ENCODE measurements at regions not wholly inside any gene's neighbourhood (a gene's known extent, or its start where the extent isn't known, plus 50 kb on each side); places are given as distances from the start of the nearest gene placed in this dataset.
"Not testable (repeated sequence)": the region's sequence is repeated elsewhere in the genome, so short reads cannot be mapped to it uniquely, and the experiment has no call there.

DNA sequence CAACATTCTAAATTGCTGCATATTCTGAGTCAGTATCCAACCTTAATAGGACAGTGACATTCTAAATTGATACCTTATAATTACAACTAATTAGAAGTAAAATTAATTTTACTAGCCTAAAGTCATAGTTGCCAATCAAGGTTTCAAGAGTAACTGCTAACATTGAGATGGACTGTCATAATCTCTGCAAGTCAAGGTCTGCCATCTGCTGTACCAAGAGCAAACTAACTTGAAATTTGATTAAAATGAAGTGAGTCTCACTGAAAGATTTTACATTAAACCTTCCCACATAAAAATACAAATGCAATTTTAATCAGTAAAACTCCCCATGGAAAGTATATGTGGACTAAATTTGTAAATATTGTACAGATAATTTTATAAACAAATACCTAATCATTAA, 235.3 kb downstream of the PRDM9 start:
- H3K27me3 Mint-ChIP-seq = no peaks in the 10 kb centered on the region
- H3K4me1 Mint-ChIP-seq = no peaks in the 10 kb centered on the region
- H3K36me3 Mint-ChIP-seq = no peaks in the 10 kb centered on the region
- Histone ChIP-seq H3K27ac (ENCODE audit: low read length) (no peak overlapping the region), H3K9me3 (peaks cover 2% of the 10 kb centered on the region), H3K36me3 (ENCODE audit: control insufficient read depth in 2 of 2, extremely low read depth in 1 of 2, insufficient read depth in 1 of 2, low read length in 1 of 2) (no peaks in the 10 kb centered on the region), H3K4me3 (ENCODE audit: control insufficient read depth in 1 of 2, extremely low read depth in 1 of 2, low read length in 1 of 2) (no peak overlapping the region), H3K27me3 (replicated peaks in 1 of 2; ENCODE audit: control insufficient read depth in 2 of 2, extremely low read depth in 1 of 2, insufficient read depth in 2 of 2, low read length in 1 of 2) (no peaks in the 10 kb centered on the region), H3K4me1 (ENCODE audit: control insufficient read depth in 1 of 2, extremely low read depth in 1 of 2, insufficient read depth in 2 of 2, low read length in 2 of 2) (no peaks in the 10 kb centered on the region)
- H3K9me3 Mint-ChIP-seq = no peaks in the 10 kb centered on the region
- H3K27ac Mint-ChIP-seq = no peak overlapping the region
- no peak overlapping the region for H3K4me3 Mint-ChIP-seq
- ChIA-PET CTCF (no interaction called here), POLR2A (no interaction called here)
- no peak for ATAC-seq (replicated peaks in 1 of 4)
- no peak for DNase-seq

GRCh38 chr5:23755906-23756305, 248.5 kb downstream of the PRDM9 start:
- H3K36me3 ChIP-seq (ENCODE audit: control insufficient read depth in 2 of 2, extremely low read depth in 1 of 2, insufficient read depth in 1 of 2, low read length in 1 of 2) = no peaks in the 10 kb centered on the region
- ChIA-PET CTCF (no interaction called here), POLR2A (no interaction called here)
- ATAC-seq (replicated peaks in 1 of 4) = no peak
- H3K9me3 ChIP-seq = no peaks in the 10 kb centered on the region
- H3K27ac ChIP-seq (ENCODE audit: low read length) = no peak overlapping the region
- Mint-ChIP-seq H3K27ac (no peak overlapping the region), H3K4me3 (no peak overlapping the region), H3K27me3 (no peaks in the 10 kb centered on the region), H3K36me3 (no peaks in the 10 kb centered on the region), H3K9me3 (peaks cover 4 to 18% (median 15%) of the 10 kb centered on the region in 3 donors), H3K4me1 (no peaks in the 10 kb centered on the region)
- H3K4me1 ChIP-seq (ENCODE audit: control insufficient read depth in 1 of 2, extremely low read depth in 1 of 2, insufficient read depth in 2 of 2, low read length in 2 of 2) = no peaks in the 10 kb centered on the region
- no peak for DNase-seq
- H3K27me3 ChIP-seq (replicated peaks in 1 of 2; ENCODE audit: control insufficient read depth in 2 of 2, extremely low read depth in 1 of 2, insufficient read depth in 2 of 2, low read length in 1 of 2) = no peaks in the 10 kb centered on the region
- no peak overlapping the region for H3K4me3 ChIP-seq (ENCODE audit: control insufficient read depth in 1 of 2, extremely low read depth in 1 of 2, low read length in 1 of 2)

DNA sequence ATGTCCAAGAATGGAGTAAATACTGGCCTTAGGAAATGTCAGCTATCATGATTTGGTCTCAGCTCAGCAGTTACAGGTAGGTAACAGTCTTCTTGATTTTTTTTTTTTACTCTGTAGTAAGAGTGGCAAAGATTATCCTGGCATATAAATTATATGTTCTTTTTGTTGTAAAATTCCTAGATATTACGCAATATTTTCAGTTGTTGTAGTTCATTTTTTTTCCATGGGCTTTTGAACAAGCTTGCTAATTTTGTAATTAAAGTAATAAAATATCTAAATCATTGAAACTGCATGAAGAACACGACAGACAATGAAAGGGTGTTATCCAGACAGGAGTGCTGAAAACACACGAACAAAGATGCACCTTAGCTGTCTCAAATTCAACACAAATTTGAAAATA, 249.4 kb downstream of the PRDM9 start:
- H3K36me3 ChIP-seq (ENCODE audit: control insufficient read depth in 2 of 2, extremely low read depth in 1 of 2, insufficient read depth in 1 of 2, low read length in 1 of 2) = no peaks in the 10 kb centered on the region
- H3K4me3 ChIP-seq (ENCODE audit: control insufficient read depth in 1 of 2, extremely low read depth in 1 of 2, low read length in 1 of 2) = no peak overlapping the region
- ChIA-PET POLR2A (no interaction called here), CTCF (no interaction called here)
- Mint-ChIP-seq H3K4me1 (no peaks in the 10 kb centered on the region), H3K36me3 (no peaks in the 10 kb centered on the region), H3K27me3 (no peaks in the 10 kb centered on the region), H3K4me3 (no peak overlapping the region), H3K27ac (no peak overlapping the region), H3K9me3 (peaks cover 0 to 16% (median 10%) of the 10 kb centered on the region in 3 donors)
- 39% methylated on average over 2 of the region's 3 CpGs for WGBS (ENCODE audit: insufficient coverage)
- H3K4me1 ChIP-seq (ENCODE audit: control insufficient read depth in 1 of 2, extremely low read depth in 1 of 2, insufficient read depth in 2 of 2, low read length in 2 of 2) = no peaks in the 10 kb centered on the region
- H3K27me3 ChIP-seq (replicated peaks in 1 of 2; ENCODE audit: control insufficient read depth in 2 of 2, extremely low read depth in 1 of 2, insufficient read depth in 2 of 2, low read length in 1 of 2) = no peaks in the 10 kb centered on the region
- H3K27ac ChIP-seq (ENCODE audit: low read length) = no peak overlapping the region
- no peaks in the 10 kb centered on the region for H3K9me3 ChIP-seq
- ATAC-seq (replicated peaks in 1 of 4) (no peak), DNase-seq (no peak)

GRCh38 chr5:23763170-23763569, 255.8 kb downstream of the PRDM9 start:
- Mint-ChIP-seq H3K4me3 (no peak overlapping the region), H3K9me3 (peaks cover 0 to 14% (median 9%) of the 10 kb centered on the region in 3 donors), H3K36me3 (no peaks in the 10 kb centered on the region), H3K27ac (no peak overlapping the region), H3K27me3 (no peaks in the 10 kb centered on the region), H3K4me1 (no peaks in the 10 kb centered on the region)
- POLR2A ChIA-PET = no interaction called here
- ATAC-seq (replicated peaks in 1 of 4) (no peak), DNase-seq (no peak)
- WGBS (ENCODE audit: insufficient coverage) = 80% methylated on average over 1 of the region's 1 CpG
- Histone ChIP-seq H3K36me3 (ENCODE audit: control insufficient read depth in 2 of 2, extremely low read depth in 1 of 2, insufficient read depth in 1 of 2, low read length in 1 of 2) (no peaks in the 10 kb centered on the region), H3K9me3 (no peaks in the 10 kb centered on the region), H3K4me3 (ENCODE audit: control insufficient read depth in 1 of 2, extremely low read depth in 1 of 2, low read length in 1 of 2) (no peak overlapping the region), H3K27me3 (replicated peaks in 1 of 2; ENCODE audit: control insufficient read depth in 2 of 2, extremely low read depth in 1 of 2, insufficient read depth in 2 of 2, low read length in 1 of 2) (no peaks in the 10 kb centered on the region), H3K27ac (ENCODE audit: low read length) (no peak overlapping the region), H3K4me1 (ENCODE audit: control insufficient read depth in 1 of 2, extremely low read depth in 1 of 2, insufficient read depth in 2 of 2, low read length in 2 of 2) (no peaks in the 10 kb centered on the region)
- CTCF ChIA-PET = no interaction called here

DNA sequence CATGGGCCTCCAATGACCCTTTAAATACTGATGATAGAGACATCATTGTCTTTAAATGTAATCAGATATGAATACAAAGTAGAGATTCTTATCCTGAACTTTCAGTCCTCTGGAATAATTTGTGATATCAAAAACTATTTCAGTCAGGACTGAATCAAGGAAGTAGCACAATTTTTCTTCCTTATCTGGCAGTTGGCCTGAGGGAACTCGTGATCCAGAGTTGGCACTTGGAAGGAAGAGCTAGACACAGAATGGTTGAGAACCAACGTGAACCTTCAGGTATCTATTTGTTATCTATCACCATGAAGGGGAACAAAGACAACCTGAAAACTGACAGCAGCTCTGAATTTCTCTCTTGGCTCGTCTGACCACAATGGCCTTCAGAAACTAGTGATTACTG, 269.3 kb downstream of the PRDM9 start:
- ChIA-PET POLR2A (no interaction called here), CTCF (no interaction called here)
- no peaks in the 10 kb centered on the region for H3K4me1 ChIP-seq (ENCODE audit: control insufficient read depth in 1 of 2, extremely low read depth in 1 of 2, insufficient read depth in 2 of 2, low read length in 2 of 2)
- Mint-ChIP-seq H3K9me3 (peaks cover 7 to 39% (median 12%) of the 10 kb centered on the region in 3 donors), H3K36me3 (no peaks in the 10 kb centered on the region), H3K4me1 (no peaks in the 10 kb centered on the region), H3K27ac (no peak overlapping the region), H3K4me3 (no peak overlapping the region), H3K27me3 (no peaks in the 10 kb centered on the region)
- ATAC-seq (replicated peaks in 1 of 4) (no peak), DNase-seq (no peak)
- no peaks in the 10 kb centered on the region for H3K27me3 ChIP-seq (replicated peaks in 1 of 2; ENCODE audit: control insufficient read depth in 2 of 2, extremely low read depth in 1 of 2, insufficient read depth in 2 of 2, low read length in 1 of 2)
- no peaks in the 10 kb centered on the region for H3K36me3 ChIP-seq (ENCODE audit: control insufficient read depth in 2 of 2, extremely low read depth in 1 of 2, insufficient read depth in 1 of 2, low read length in 1 of 2)
- H3K4me3 ChIP-seq (ENCODE audit: control insufficient read depth in 1 of 2, extremely low read depth in 1 of 2, low read length in 1 of 2) = no peak overlapping the region
- H3K9me3 ChIP-seq = no peaks in the 10 kb centered on the region
- H3K27ac ChIP-seq (ENCODE audit: low read length) = no peak overlapping the region
- WGBS (ENCODE audit: insufficient coverage) = 36% methylated on average over 3 of the region's 3 CpGs

- H3K4me3 ChIP-seq (ENCODE audit: control insufficient read depth in 1 of 2, extremely low read depth in 1 of 2, low read length in 1 of 2); POLR2A ChIA-PET; H3K27me3 Mint-ChIP-seq; H3K27ac ChIP-seq (ENCODE audit: low read length); H3K27ac Mint-ChIP-seq; H3K27me3 ChIP-seq (replicated peaks in 1 of 2; ENCODE audit: control insufficient read depth in 2 of 2, extremely low read depth in 1 of 2, insufficient read depth in 2 of 2, low read length in 1 of 2); ATAC-seq (replicated peaks in 1 of 4); H3K4me1 ChIP-seq (ENCODE audit: control insufficient read depth in 1 of 2, extremely low read depth in 1 of 2, insufficient read depth in 2 of 2, low read length in 2 of 2); H3K9me3 ChIP-seq; DNase-seq; H3K36me3 Mint-ChIP-seq; CTCF ChIA-PET; H3K4me1 Mint-ChIP-seq; H3K4me3 Mint-ChIP-seq; H3K36me3 ChIP-seq (ENCODE audit: control insufficient read depth in 2 of 2, extremely low read depth in 1 of 2, insufficient read depth in 1 of 2, low read length in 1 of 2): not testable (repeated sequence)
- H3K9me3 Mint-ChIP-seq = peaks cover 14 to 19% (median 14%) of the 10 kb centered on the region in 3 donors
- WGBS (ENCODE audit: insufficient coverage) = 87% methylated on average over 4 of the region's 4 CpGs
These were observed 292.9 kb downstream of the PRDM9 start for GRCh38 chr5:23800307-23800706.

DNA sequence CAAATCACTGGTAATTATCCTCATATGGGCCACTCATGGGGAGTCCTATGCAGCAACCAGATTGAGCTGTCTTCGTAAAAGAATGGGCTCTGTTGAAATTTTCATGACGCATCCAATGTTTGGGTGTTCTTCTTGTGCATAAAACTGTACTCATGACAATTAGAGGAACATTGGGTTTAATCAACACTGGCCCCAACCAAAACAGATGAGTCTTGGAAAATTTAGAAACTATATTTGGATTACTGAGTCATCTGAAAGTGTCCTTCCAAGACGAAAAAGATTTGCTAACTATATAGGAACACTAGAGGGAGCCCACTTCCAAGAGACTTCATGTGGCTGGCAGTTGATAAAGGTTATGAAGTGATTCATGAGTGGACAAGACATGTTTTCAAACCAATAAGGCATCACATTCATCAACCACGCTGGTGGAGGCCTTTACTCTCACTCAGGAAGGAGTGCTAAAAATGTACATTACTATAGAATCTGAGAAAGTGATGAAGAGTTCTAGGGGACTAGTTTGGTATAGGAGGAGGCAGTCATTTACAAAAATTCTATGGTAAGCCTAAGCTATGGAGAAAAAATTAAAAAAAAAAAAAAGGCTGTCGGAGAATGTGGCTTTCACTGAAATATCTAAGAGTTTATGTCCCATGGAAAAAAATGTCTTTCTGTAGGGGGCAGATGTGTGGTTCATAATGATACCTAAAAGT, 313.5 kb downstream of the PRDM9 start:
- H3K9me3 Mint-ChIP-seq = peaks cover 0 to 19% (median 12%) of the 10 kb centered on the region in 3 donors
- Histone ChIP-seq H3K36me3 (ENCODE audit: control insufficient read depth in 2 of 2, extremely low read depth in 1 of 2, insufficient read depth in 1 of 2, low read length in 1 of 2) (no peaks in the 10 kb centered on the region), H3K27ac (ENCODE audit: low read length) (no peak overlapping the region), H3K27me3 (replicated peaks in 1 of 2; ENCODE audit: control insufficient read depth in 2 of 2, extremely low read depth in 1 of 2, insufficient read depth in 2 of 2, low read length in 1 of 2) (no peaks in the 10 kb centered on the region), H3K4me3 (ENCODE audit: control insufficient read depth in 1 of 2, extremely low read depth in 1 of 2, low read length in 1 of 2) (no peak overlapping the region), H3K4me1 (ENCODE audit: control insufficient read depth in 1 of 2, extremely low read depth in 1 of 2, insufficient read depth in 2 of 2, low read length in 2 of 2) (no peaks in the 10 kb centered on the region), H3K9me3 (no peaks in the 10 kb centered on the region)
- no peaks in the 10 kb centered on the region for H3K36me3 Mint-ChIP-seq
- no peak overlapping the region for H3K4me3 Mint-ChIP-seq
- peak in 1 of 35 experiments; percentile 9 for DNase-seq
- ATAC-seq (replicated peaks in 1 of 4) = no peak
- no peak overlapping the region for H3K27ac Mint-ChIP-seq
- WGBS (ENCODE audit: insufficient coverage) = no CpG with 5 or more reads among the region's 5 CpGs
- ChIA-PET CTCF (interaction anchor here in 1 of 2 donors (0.6 kb wide), 1 partner anchor 17 kb away, joined by 4 read pairs; no protein-coding TSS in a partner anchor), POLR2A (no interaction called here)
- H3K27me3 Mint-ChIP-seq = no peaks in the 10 kb centered on the region
- no peaks in the 10 kb centered on the region for H3K4me1 Mint-ChIP-seq
